K562 (cell line): ENCODE measurements at regions not wholly inside any gene's neighbourhood (a gene's known extent, or its start where the extent isn't known, plus 50 kb on each side); places are given as distances from the start of the nearest gene placed in this dataset.

Source experiments
- ATAC-seq: fragments of 200-7000 bp; cut with Tn5 transposase; 3 replicates; pipeline ENCODE4 v1.9.1; 2020; ENCODE audit warnings: moderate library complexity
- BruUV-seq: library from RNA; stranded (reverse); fragments of 400-500 nt; replicated peaks from 2 replicates; lab custom pipeline; 2021; lab: Mats Ljungman, UMichigan
- CTCF ChIA-PET: fragments of 300-600 bp; formaldehyde crosslinking; extraction: SDS; loops from one replicate; lab custom pipeline; 2021; ENCODE audit warnings: low intra/inter-chr PET ratio; lab: Yijun Ruan, JAX
- POLR2A ChIA-PET: fragments of 300-600, 350-650 bp; sonication (Branson Sonifier 250); formaldehyde crosslinking; extraction: SDS; loops from one replicate; lab custom pipeline; 2021; ENCODE audit warnings: antibody characterized with exemption, inconsistent platforms; lab: Yijun Ruan, JAX
- DNase-seq, 4 experiments: peaks; one replicate each; pipeline versions ENCODE4 v3.0.0 to v3.0.0-alpha.2; 2011 to 2018; ENCODE audit warnings: low spot score in 3 of 4, mixed read lengths in 3 of 4; ENCODE audit errors: extremely low read depth in 1 of 4
- FAIRE-seq: peaks from 2 replicates; lab custom pipeline; 2011; peaks lifted over from hg19 to GRCh38; lab: Jason Lieb, UNC
- H2AFZ ChIP-seq: 2 replicates; pipeline ENCODE4 v1.6.0; 2011; ENCODE audit warnings: low read depth, low read length, control low read depth, inconsistent platforms
- H3K27ac ChIP-seq: fragments of 200-600 bp; 3 replicates; pipeline ENCODE4 v1.8.0; 2011; ENCODE audit warnings: low read depth, mild to moderate bottlenecking, control low read depth, inconsistent platforms, low read length, moderate library complexity, mixed read lengths; ENCODE audit errors: extremely low read depth
- H3K27me3 ChIP-seq, 2 experiments: fragments of 300-600 bp in 1 of 2; 2 replicates in 1 of 2; 3 replicates in 1 of 2; pipeline versions ENCODE4 v1.6.0 to v1.8.0; 2011; ENCODE audit warnings: inconsistent platforms in 2 of 2, low read length in 2 of 2, mild to moderate bottlenecking in 1 of 2, mixed read lengths in 1 of 2, moderate library complexity in 1 of 2; ENCODE audit not compliant: control insufficient read depth in 2 of 2, insufficient read depth in 2 of 2
- H3K36me3 ChIP-seq: fragments of 300-600 bp; 3 replicates; pipeline ENCODE4 v1.8.0; 2011; ENCODE audit warnings: mild to moderate bottlenecking, low read length, inconsistent platforms; ENCODE audit not compliant: control insufficient read depth, insufficient read depth
- H3K4me1 ChIP-seq, 2 experiments: fragments of 200-600 bp in 1 of 2; replicated peaks in 1 of 2; 2 replicates in 1 of 2; 3 replicates in 1 of 2; pipeline versions ENCODE4 v1.5.1 to v1.8.0; 2011; ENCODE audit warnings: inconsistent platforms in 2 of 2, low read length in 2 of 2, mild to moderate bottlenecking in 1 of 2, mixed read lengths in 1 of 2, moderate library complexity in 1 of 2; ENCODE audit not compliant: control insufficient read depth in 2 of 2, insufficient read depth in 2 of 2
- H3K4me2 ChIP-seq: 2 replicates; pipeline ENCODE4 v1.6.1; 2011; ENCODE audit warnings: low read length, control low read depth, inconsistent platforms, mixed read lengths; ENCODE audit not compliant: insufficient read depth
- H3K4me3 ChIP-seq: fragments of 200-600 bp; sonication (generic), shearing (Covaris generic); 2 replicates; pipeline ENCODE4 v1.5.1; 2016; ENCODE audit warnings: control low read depth, inconsistent platforms
- H3K79me2 ChIP-seq: fragments of 200-600 bp; 3 replicates; pipeline ENCODE4 v1.8.0; 2011; ENCODE audit warnings: low read length, inconsistent platforms; ENCODE audit not compliant: control insufficient read depth, insufficient read depth
- H3K9ac ChIP-seq, 2 experiments: 2 replicates each; pipeline versions ENCODE4 v1.6.0 to v1.6.1; 2011; ENCODE audit warnings: low read depth in 2 of 2, low read length in 2 of 2, control low read depth in 1 of 2, inconsistent platforms in 1 of 2, mild to moderate bottlenecking in 1 of 2, mixed read lengths in 1 of 2; ENCODE audit not compliant: insufficient read depth in 1 of 2
- H3K9me1 ChIP-seq: one replicate; pipeline ENCODE4 v1.6.0; 2011; ENCODE audit warnings: inconsistent platforms, mild to moderate bottlenecking, low read length, moderate library complexity; ENCODE audit not compliant: control insufficient read depth, insufficient read depth
- H3K9me3 ChIP-seq: replicated peaks from 2 replicates; pipeline ENCODE4 v1.5.1; 2011; ENCODE audit warnings: low read depth, low read length, inconsistent platforms; ENCODE audit not compliant: control insufficient read depth, insufficient read depth
- H4K20me1 ChIP-seq: replicated peaks from 2 replicates; pipeline ENCODE4 v1.6.1; 2011; ENCODE audit warnings: low read length, inconsistent platforms, mixed read lengths; ENCODE audit not compliant: control insufficient read depth, insufficient read depth
- HMGN3 ChIP-seq: IDR thresholded peaks from 2 replicates; pipeline ENCODE4 v1.6.1; 2011; ENCODE audit warnings: borderline replicate concordance, low read depth, mild to moderate bottlenecking, mixed read lengths, low read length; ENCODE audit not compliant: insufficient read length; ENCODE audit errors: extremely low read depth
- KDM1A ChIP-seq, 2 experiments: fragments of 450-650 bp; IDR thresholded peaks; 2 replicates each; pipeline ENCODE4 v1.6.1; 2016; ENCODE audit warnings: mild to moderate bottlenecking in 2 of 2
- MYBL2 ChIP-seq, 2 experiments: fragments of 450-650 bp in 1 of 2; sonication (generic) in 1 of 2; formaldehyde crosslinking in 1 of 2; IDR thresholded peaks; 2 replicates each; pipeline versions ENCODE4 v1.6.1 to v1.8.1; 2017 to 2022; ENCODE audit warnings: borderline replicate concordance in 1 of 2, inconsistent platforms in 1 of 2, low read depth in 1 of 2, mild to moderate bottlenecking in 1 of 2, missing genetic modification reagents in 1 of 2, moderate library complexity in 1 of 2
- RFX5 ChIP-seq: IDR thresholded peaks from 2 replicates; pipeline ENCODE4 v1.6.1; 2011; ENCODE audit warnings: low read depth, mild to moderate bottlenecking, improper control_type of control experiment, low read length
- RHOXF2B ChIP-seq: fragments of 250-450 bp; sonication (Bioruptor Pico); conservative IDR thresholded peaks from 2 replicates; pipeline ENCODE4 v1.5.1; 2021
- ZNF408 ChIP-seq: fragments of 250-450 bp; sonication (Bioruptor Pico); IDR thresholded peaks from 2 replicates; pipeline ENCODE4 v1.4.0; 2020; ENCODE audit warnings: low read depth, mild to moderate bottlenecking, moderate library complexity
- ZNF431 ChIP-seq: sonication (generic); formaldehyde crosslinking; IDR thresholded peaks from 2 replicates; pipeline ENCODE4 v1.8.0; 2022; ENCODE audit warnings: mild to moderate bottlenecking, missing genetic modification reagents
- WGBS: fragments of 100-300 bp; shearing (Covaris generic); methylation state at CpG from one replicate; pipeline ENCODE4 v1.1.6; 2016; ENCODE audit warnings: low coverage, mixed read lengths; ENCODE audit not compliant: insufficient coverage; ENCODE audit errors: missing lambda C conversion rate; 5-methylcytosine and 5-hydroxymethylcytosine counted together
- in situ Hi-C: fragments of 300-500 bp; cut with MboI; formaldehyde crosslinking; loops from 4 replicates; pipeline ENCODE4 v1.15.0; 2018; ENCODE audit warnings: inconsistent platforms, mixed read lengths
- intact Hi-C: fragments of 100-400 bp; cut with micrococcal nuclease; formaldehyde crosslinking; loops from 2 replicates; pipeline ENCODE4 v1.14.2; 2022
- TF ChIP-seq, protein P1 (sequence below): fragments of 250-450 bp; sonication (Bioruptor Pico); IDR thresholded peaks from 2 replicates; pipeline ENCODE4 v1.4.0; 2020
- TF ChIP-seq, protein P2 (sequence below): IDR thresholded peaks from 2 replicates; pipeline ENCODE4 v1.6.1; 2011; ENCODE audit warnings: borderline replicate concordance, low read depth, mild to moderate bottlenecking, moderate library complexity, low read length; ENCODE audit not compliant: insufficient read depth, poor library complexity, severe bottlenecking

DNA sequence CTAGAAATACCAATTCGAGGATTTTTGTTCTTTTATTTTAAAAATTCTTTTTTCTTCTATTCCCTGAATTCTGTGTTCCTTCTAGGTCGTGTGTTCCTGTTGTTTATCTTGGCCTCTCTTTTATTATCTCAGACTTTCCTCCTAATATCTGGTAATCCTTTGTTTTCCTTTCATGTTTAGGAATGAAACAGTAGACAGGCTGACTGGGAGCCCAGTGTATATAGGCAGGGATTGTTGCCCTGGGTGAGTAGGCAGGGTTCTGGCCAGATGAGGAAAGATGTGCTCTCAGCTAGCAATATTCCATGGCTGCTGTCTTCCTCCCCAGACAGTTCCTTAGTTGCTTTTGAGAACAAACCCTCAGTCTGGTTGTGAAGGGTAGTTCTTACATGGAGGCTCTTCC lies 161.8 kb upstream of the PDE4B start:
- H3K9me1 ChIP-seq = no peaks in the 10 kb centered on the region
- no peak overlapping the region for H3K9ac ChIP-seq
- in situ Hi-C loops = no loop called here
- intact Hi-C loops = no loop called here
- H3K4me2 ChIP-seq = no peak overlapping the region
- POLR2A ChIA-PET = interaction anchor here (0.6 kb wide), 1 partner anchor 121 kb away, joined by 3 read pairs; no protein-coding TSS in a partner anchor
- peaks cover 32% of the 10 kb centered on the region; the same call in 2 of the 3 replicates for H3K36me3 ChIP-seq
- H3K9me3 ChIP-seq = no peaks in the 10 kb centered on the region
- FAIRE-seq = peak; percentile 15
- H3K27ac ChIP-seq = no peak overlapping the region
- 41% methylated on average over 2 of the region's 2 CpGs for WGBS
- no peak overlapping the region for H3K4me3 ChIP-seq
- CTCF ChIA-PET = no interaction called here
- no TSS peak for BruUV-seq
- ATAC-seq = peak; percentile 53
- H4K20me1 ChIP-seq = no peaks in the 10 kb centered on the region
- no peaks in the 10 kb centered on the region for H3K27me3 ChIP-seq
- H3K79me2 ChIP-seq = no peaks in the 10 kb centered on the region
- peaks cover 0 to 4% of the 10 kb centered on the region in 2 experiments; a peak in 3 of 5 replicates for H3K4me1 ChIP-seq
- no peak for DNase-seq
- H2AFZ ChIP-seq = no peak overlapping the region
- TF ChIP-seq ZNF431 = no peak

DNA sequence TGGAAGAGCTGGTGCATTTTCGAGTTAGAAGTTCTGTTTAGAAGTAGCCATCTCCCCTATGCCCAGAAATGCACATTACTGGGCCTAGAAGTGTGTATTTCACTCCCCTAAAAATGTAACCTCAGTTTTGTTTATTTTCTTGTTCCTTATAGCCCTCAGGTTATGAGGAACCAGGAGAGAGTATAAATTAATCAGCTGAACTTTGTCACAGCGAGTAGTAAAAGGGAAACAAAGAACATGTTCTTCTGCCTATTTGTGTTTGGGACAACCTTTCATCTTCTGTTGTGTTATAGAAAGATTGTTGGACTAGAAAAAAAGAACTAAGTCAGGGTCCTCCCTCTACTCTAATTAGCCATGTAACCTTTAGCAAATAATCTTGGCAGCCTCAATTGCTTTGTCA lies 160.5 kb upstream of the PDE4B start:
- ATAC-seq (no peak), FAIRE-seq (no peak), DNase-seq (no peak)
- Histone ChIP-seq H3K79me2 (no peaks in the 10 kb centered on the region), H3K4me2 (no peak overlapping the region), H3K9me3 (no peaks in the 10 kb centered on the region), H2AFZ (no peak overlapping the region), H3K4me3 (no peak overlapping the region), H4K20me1 (no peaks in the 10 kb centered on the region), H3K4me1 (peaks cover 0 to 4% of the 10 kb centered on the region in 2 experiments; a peak in 3 of 5 replicates), H3K9ac (no peak overlapping the region), H3K36me3 (peaks cover 20% of the 10 kb centered on the region; the same call in 1 of the 3 replicates), H3K27ac (no peak overlapping the region), H3K27me3 (no peaks in the 10 kb centered on the region), H3K9me1 (no peaks in the 10 kb centered on the region)
- 52% methylated on average over 2 of the region's 2 CpGs for WGBS
- CTCF ChIA-PET = no interaction called here
- intact Hi-C loops (no loop called here), in situ Hi-C loops (no loop called here)
- TF ChIP-seq, protein P1, sequence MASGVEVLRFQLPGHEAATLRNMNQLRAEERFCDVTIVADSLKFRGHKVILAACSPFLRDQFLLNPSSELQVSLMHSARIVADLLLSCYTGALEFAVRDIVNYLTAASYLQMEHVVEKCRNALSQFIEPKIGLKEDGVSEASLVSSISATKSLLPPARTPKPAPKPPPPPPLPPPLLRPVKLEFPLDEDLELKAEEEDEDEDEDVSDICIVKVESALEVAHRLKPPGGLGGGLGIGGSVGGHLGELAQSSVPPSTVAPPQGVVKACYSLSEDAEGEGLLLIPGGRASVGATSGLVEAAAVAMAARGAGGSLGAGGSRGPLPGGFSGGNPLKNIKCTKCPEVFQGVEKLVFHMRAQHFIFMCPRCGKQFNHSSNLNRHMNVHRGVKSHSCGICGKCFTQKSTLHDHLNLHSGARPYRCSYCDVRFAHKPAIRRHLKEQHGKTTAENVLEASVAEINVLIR = no peak
- TF ChIP-seq HMGN3 (no peak), ZNF408 (CRISPR knock-in tag) (no peak), KDM1A (IDR thresholded peaks at IDR 0.05) (no peak), RHOXF2B (CRISPR knock-in tag) (no peak), RFX5 (no peak), MYBL2 (IDR thresholded peaks at IDR 0.05; ENCODE audit: low read depth) (no peak), MYBL2 (CRISPR knock-in tag; IDR thresholded peaks at IDR 0.05; ENCODE audit: borderline replicate concordance) (no peak)
- TF ChIP-seq, protein P2, sequence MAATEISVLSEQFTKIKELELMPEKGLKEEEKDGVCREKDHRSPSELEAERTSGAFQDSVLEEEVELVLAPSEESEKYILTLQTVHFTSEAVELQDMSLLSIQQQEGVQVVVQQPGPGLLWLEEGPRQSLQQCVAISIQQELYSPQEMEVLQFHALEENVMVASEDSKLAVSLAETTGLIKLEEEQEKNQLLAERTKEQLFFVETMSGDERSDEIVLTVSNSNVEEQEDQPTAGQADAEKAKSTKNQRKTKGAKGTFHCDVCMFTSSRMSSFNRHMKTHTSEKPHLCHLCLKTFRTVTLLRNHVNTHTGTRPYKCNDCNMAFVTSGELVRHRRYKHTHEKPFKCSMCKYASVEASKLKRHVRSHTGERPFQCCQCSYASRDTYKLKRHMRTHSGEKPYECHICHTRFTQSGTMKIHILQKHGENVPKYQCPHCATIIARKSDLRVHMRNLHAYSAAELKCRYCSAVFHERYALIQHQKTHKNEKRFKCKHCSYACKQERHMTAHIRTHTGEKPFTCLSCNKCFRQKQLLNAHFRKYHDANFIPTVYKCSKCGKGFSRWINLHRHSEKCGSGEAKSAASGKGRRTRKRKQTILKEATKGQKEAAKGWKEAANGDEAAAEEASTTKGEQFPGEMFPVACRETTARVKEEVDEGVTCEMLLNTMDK = no peak
- BruUV-seq = no TSS peak
- POLR2A ChIA-PET = interaction anchor here (0.6 kb wide), 3 partner anchors 8 to 419 kb away, joined by 3 to 4 read pairs (median 3); no protein-coding TSS in a partner anchor
